H9 (cell line): ENCODE measurements at regions not wholly inside any gene's neighbourhood (a gene's known extent, or its start where the extent isn't known, plus 50 kb on each side); places are given as distances from the start of the nearest gene placed in this dataset.

Experiments used
- DNase-seq: peaks from one replicate; pipeline ENCODE4 v3.0.0-alpha.2; 2017
- H2AFZ ChIP-seq: one replicate; pipeline ENCODE4 v1.6.1; 2013; ENCODE audit warnings: mild to moderate bottlenecking, low read length, control low read depth, moderate library complexity
- H2AK5ac ChIP-seq: 2 replicates; pipeline ENCODE4 v1.6.1; 2013; ENCODE audit warnings: low read length, control low read depth, mixed read lengths; ENCODE audit not compliant: insufficient read length
- H2BK120ac ChIP-seq: one replicate; pipeline ENCODE4 v1.6.1; 2013; ENCODE audit warnings: low read depth, mild to moderate bottlenecking, low read length, control low read depth, inconsistent platforms; ENCODE audit not compliant: poor library complexity, severe bottlenecking
- H2BK12ac ChIP-seq: 2 replicates; pipeline ENCODE4 v1.6.1; 2013; ENCODE audit warnings: low read length, control low read depth, mixed read lengths, low read depth; ENCODE audit not compliant: insufficient read length
- H2BK15ac ChIP-seq: 2 replicates; pipeline ENCODE4 v1.6.1; 2013; ENCODE audit warnings: low read depth, low read length, control low read depth
- H2BK20ac ChIP-seq: one replicate; pipeline ENCODE4 v1.6.1; 2013; ENCODE audit warnings: low read depth, mild to moderate bottlenecking, low read length, control low read depth, inconsistent platforms; ENCODE audit not compliant: poor library complexity, severe bottlenecking
- H2BK5ac ChIP-seq: 2 replicates; pipeline ENCODE4 v1.6.1; 2013; ENCODE audit warnings: low read length, control low read depth, mixed read lengths; ENCODE audit not compliant: insufficient read length
- H3K14ac ChIP-seq: 2 replicates; pipeline ENCODE4 v1.6.1; 2013; ENCODE audit warnings: low read length, control low read depth; ENCODE audit not compliant: insufficient read depth
- H3K18ac ChIP-seq: 2 replicates; pipeline ENCODE4 v1.6.1; 2013; ENCODE audit warnings: low read depth, mild to moderate bottlenecking, mixed read lengths, low read length, control low read depth; ENCODE audit not compliant: insufficient read length
- H3K23ac ChIP-seq: 2 replicates; pipeline ENCODE4 v1.6.1; 2013; ENCODE audit warnings: low read length, control low read depth, mixed read lengths, low read depth; ENCODE audit not compliant: insufficient read length
- H3K23me2 ChIP-seq: 2 replicates; pipeline ENCODE4 v1.6.1; 2013; ENCODE audit warnings: low read depth, mild to moderate bottlenecking, mixed read lengths, low read length, control low read depth; ENCODE audit not compliant: insufficient read length, poor library complexity, severe bottlenecking
- H3K27ac ChIP-seq: 2 replicates; pipeline ENCODE4 v1.5.1; 2013; ENCODE audit warnings: low read length, control low read depth, mixed read lengths, low read depth; ENCODE audit not compliant: insufficient read length
- H3K27me3 ChIP-seq: 2 replicates; pipeline ENCODE4 v1.6.1; 2013; ENCODE audit warnings: low read length, control low read depth, inconsistent platforms; ENCODE audit not compliant: insufficient read depth
- H3K4ac ChIP-seq: 2 replicates; pipeline ENCODE4 v1.6.1; 2013; ENCODE audit warnings: low read depth, mild to moderate bottlenecking, control low read depth, inconsistent platforms, low read length, moderate library complexity
- H3K4me1 ChIP-seq: 2 replicates; pipeline ENCODE4 v1.6.1; 2013; ENCODE audit warnings: low read length, control low read depth, inconsistent platforms; ENCODE audit not compliant: insufficient read depth
- H3K4me2 ChIP-seq: 2 replicates; pipeline ENCODE4 v1.6.1; 2013; ENCODE audit warnings: low read length, control low read depth, mixed read lengths; ENCODE audit not compliant: insufficient read length, insufficient read depth
- H3K56ac ChIP-seq: 2 replicates; pipeline ENCODE4 v1.6.1; 2013; ENCODE audit warnings: low read depth, mild to moderate bottlenecking, mixed read lengths, low read length, control low read depth; ENCODE audit not compliant: insufficient read length
- H3K79me1 ChIP-seq: 2 replicates; pipeline ENCODE4 v1.6.1; 2013; ENCODE audit warnings: low read depth, mild to moderate bottlenecking, moderate library complexity, low read length, control low read depth, inconsistent platforms; ENCODE audit not compliant: insufficient read depth, poor library complexity, severe bottlenecking
- H3K79me2 ChIP-seq: 2 replicates; pipeline ENCODE4 v1.6.1; 2013; ENCODE audit warnings: low read length, control low read depth, inconsistent platforms; ENCODE audit not compliant: insufficient read depth
- H3K9ac ChIP-seq: 2 replicates; pipeline ENCODE4 v1.6.1; 2013; ENCODE audit warnings: low read length, control low read depth, mixed read lengths; ENCODE audit not compliant: insufficient read length; ENCODE audit errors: extremely low read depth
- H3K9me3 ChIP-seq: one replicate; pipeline ENCODE4 v1.6.1; 2013; ENCODE audit warnings: low read depth, low read length, inconsistent platforms; ENCODE audit not compliant: control insufficient read depth
- H3T11ph ChIP-seq: one replicate; pipeline ENCODE4 v1.6.1; 2013; ENCODE audit warnings: mild to moderate bottlenecking, low read length, control low read depth, inconsistent platforms
- H4K20me1 ChIP-seq: one replicate; pipeline ENCODE4 v1.6.1; 2013; ENCODE audit not compliant: control insufficient read depth, insufficient read length, insufficient read depth
- H4K5ac ChIP-seq: 2 replicates; pipeline ENCODE4 v1.6.1; 2013; ENCODE audit warnings: low read depth, mild to moderate bottlenecking, mixed read lengths, low read length, control low read depth; ENCODE audit not compliant: insufficient read length
- H4K8ac ChIP-seq: replicated peaks from 2 replicates; pipeline ENCODE4 v1.6.1; 2013; ENCODE audit warnings: low read length, control low read depth, mixed read lengths, low read depth; ENCODE audit not compliant: insufficient read length
- H4K91ac ChIP-seq: 2 replicates; pipeline ENCODE4 v1.6.1; 2013; ENCODE audit warnings: low read depth, mild to moderate bottlenecking, moderate library complexity, mixed read lengths, low read length, control low read depth; ENCODE audit not compliant: insufficient read length
- H3K27ac Mint-ChIP-seq, 3 experiments: 2 replicates in 2 of 3; 3 replicates in 1 of 3; pipeline ENCODE4 v1.8.0; 2020 to 2021; ENCODE audit warnings: mixed read lengths in 3 of 3, mild to moderate bottlenecking in 1 of 3, moderate library complexity in 1 of 3
- H3K27me3 Mint-ChIP-seq: 2 replicates; pipeline ENCODE4 v1.8.0; 2021; ENCODE audit warnings: low read depth, mild to moderate bottlenecking, moderate library complexity, mixed read lengths
- H3K36me3 Mint-ChIP-seq, 3 experiments: 2 replicates in 2 of 3; 3 replicates in 1 of 3; pipeline ENCODE4 v1.8.0; 2020 to 2021; ENCODE audit warnings: low read depth in 3 of 3, mixed read lengths in 3 of 3; ENCODE audit not compliant: insufficient read depth in 1 of 3
- H3K4me1 Mint-ChIP-seq, 2 experiments: 2 replicates each; pipeline ENCODE4 v1.8.0; 2020; ENCODE audit warnings: mixed read lengths in 2 of 2
- H3K4me3 Mint-ChIP-seq, 2 experiments: 2 replicates in 1 of 2; 3 replicates in 1 of 2; pipeline ENCODE4 v1.8.0; 2020 to 2021; ENCODE audit warnings: mild to moderate bottlenecking in 2 of 2, mixed read lengths in 2 of 2, moderate library complexity in 1 of 2
- H3K9me3 Mint-ChIP-seq, 2 experiments: 2 replicates in 1 of 2; 3 replicates in 1 of 2; pipeline ENCODE4 v1.8.0; 2020; ENCODE audit warnings: mild to moderate bottlenecking in 2 of 2, mixed read lengths in 2 of 2, moderate library complexity in 1 of 2
- CTCF ChIP-seq: fragments of 200-600 bp; sonication (generic); conservative IDR thresholded peaks from 3 replicates; pipeline ENCODE4 v1.8.0; 2021; ENCODE audit warnings: antibody characterized with exemption, mild to moderate bottlenecking
- WGBS: extraction: QIAGEN DNeasy Blood & Tissue Kit; methylation state at CpG from one replicate; pipeline ENCODE4 v1.1.7; 2013; ENCODE audit warnings: missing lambda C conversion rate, low lambda C conversion rate, mixed read lengths; ENCODE audit not compliant: insufficient read length; ENCODE audit errors: extremely low coverage; 5-methylcytosine and 5-hydroxymethylcytosine counted together

DNA sequence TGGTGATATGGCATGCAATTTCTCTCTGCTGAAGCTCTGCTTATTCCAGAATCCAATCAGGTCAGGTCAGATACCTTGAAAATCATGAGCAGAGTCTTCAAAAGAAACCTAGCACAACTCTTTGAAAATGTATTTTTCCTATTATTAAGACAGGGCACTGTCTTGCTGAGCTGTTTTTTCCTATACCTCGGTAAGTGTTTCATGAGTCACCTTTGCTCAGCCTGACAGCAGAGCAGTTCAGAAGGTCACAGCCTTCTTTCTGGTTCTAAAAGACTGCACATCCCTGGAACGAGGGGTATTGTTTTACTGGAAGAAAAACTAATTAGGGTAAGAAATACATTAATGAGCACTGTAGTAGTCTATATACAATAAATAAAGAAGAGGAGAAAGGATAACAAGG, 422.0 kb downstream of the SOX2 start:
- no peak for DNase-seq
- Histone ChIP-seq H2AFZ (no peak overlapping the region), H4K8ac (no peak overlapping the region), H3K79me2 (no peaks in the 10 kb centered on the region), H4K5ac (no peak overlapping the region), H3K27me3 (no peaks in the 10 kb centered on the region; the same call in 1 of the 2 replicates), H3K4me1 (no peaks in the 10 kb centered on the region), H3K18ac (no peak overlapping the region), H3K9me3 (no peaks in the 10 kb centered on the region), H3K4ac (no peak overlapping the region), H3K23ac (no peak overlapping the region), H3K79me1 (no peaks in the 10 kb centered on the region), H3K23me2 (no peaks in the 10 kb centered on the region), H2BK15ac (no peak overlapping the region), H2AK5ac (no peak overlapping the region), H2BK120ac (no peak overlapping the region), H2BK5ac (no peak overlapping the region), H3K56ac (no peak overlapping the region), H2BK20ac (no peak overlapping the region), H3K27ac (no peak overlapping the region), H4K20me1 (no peaks in the 10 kb centered on the region), H4K91ac (no peak overlapping the region), H2BK12ac (no peak overlapping the region), H3T11ph (no peak overlapping the region), H3K14ac (no peak overlapping the region), H3K9ac (no peak overlapping the region), H3K4me2 (no peak overlapping the region)
- peaks cover 2% of the 10 kb centered on the region for H3K27me3 Mint-ChIP-seq
- H3K36me3 Mint-ChIP-seq = no peaks in the 10 kb centered on the region
- WGBS = no CpG with 5 or more reads among the region's 2 CpGs
- H3K9me3 Mint-ChIP-seq = no peaks in the 10 kb centered on the region
- TF ChIP-seq CTCF = no peak
- no peak overlapping the region for H3K4me3 Mint-ChIP-seq
- peaks cover 36 to 37% of the 10 kb centered on the region in 2 experiments for H3K4me1 Mint-ChIP-seq
- H3K27ac Mint-ChIP-seq = no peak overlapping the region
